Stimulated activated CD8-positive, alpha-beta memory T cell treated with anti-CD3 and anti-CD28 coated beads, Interleukin-4, amount 100 ng/mL, for 24 hours (primary cell): ENCODE measurements at regions not wholly inside any gene's neighbourhood (a gene's known extent, or its start where the extent isn't known, plus 50 kb on each side); places are given as distances from the start of the nearest gene placed in this dataset.
"Not testable (repeated sequence)": the region's sequence is repeated elsewhere in the genome, so short reads cannot be mapped to it uniquely, and the experiment has no call there.

Experiments
- DNase-seq: peaks from one replicate; pipeline ENCODE4 v3.0.0-alpha.2; 2020; ENCODE audit warnings: low read depth

GRCh38 chr10:80751940-80752339, 214.2 kb downstream of the SH2D4B start:
- no peak for DNase-seq

- DNase-seq = no peak
Observed at GRCh38 chr10:80753612-80754011, 215.9 kb downstream of the SH2D4B start.

- DNase-seq = no peak
Observed at GRCh38 chr10:80755893-80756292, 218.2 kb downstream of the SH2D4B start.

- DNase-seq = no peak
Observed at GRCh38 chr10:80759693-80760092, 222.0 kb downstream of the SH2D4B start.

- no peak for DNase-seq
Observed at GRCh38 chr10:80760914-80761371, 223.2 kb downstream of the SH2D4B start.

GRCh38 chr10:80767963-80768362, 230.3 kb downstream of the SH2D4B start:
- DNase-seq = no peak

GRCh38 chr10:80769700-80770160, 232.0 kb downstream of the SH2D4B start:
- DNase-seq = no peak

- no peak for DNase-seq
Observed at GRCh38 chr10:80770239-80770638, 232.5 kb downstream of the SH2D4B start.

GRCh38 chr10:80771285-80771684, 233.6 kb downstream of the SH2D4B start:
- no peak for DNase-seq

- no peak for DNase-seq
Observed at GRCh38 chr10:80771902-80772555, 234.3 kb downstream of the SH2D4B start.

- no peak for DNase-seq
Observed at GRCh38 chr10:80772596-80772995, 234.9 kb downstream of the SH2D4B start.

GRCh38 chr10:80784695-80785094, 247.0 kb downstream of the SH2D4B start:
- no peak for DNase-seq

GRCh38 chr10:80786322-80786721, 248.6 kb downstream of the SH2D4B start:
- no peak for DNase-seq

GRCh38 chr10:80787952-80788351, 250.2 kb downstream of the SH2D4B start:
- no peak for DNase-seq

GRCh38 chr10:80794994-80795393, 257.3 kb downstream of the SH2D4B start:
- no peak for DNase-seq

GRCh38 chr10:80805343-80806020, 267.8 kb downstream of the SH2D4B start:
- DNase-seq = no peak

GRCh38 chr10:80814147-80814652, 276.5 kb downstream of the SH2D4B start:
- no peak for DNase-seq

- no peak for DNase-seq
Observed at GRCh38 chr10:80829151-80829550, 291.4 kb downstream of the SH2D4B start.

- no peak for DNase-seq
Observed at GRCh38 chr10:80829562-80829961, 291.9 kb downstream of the SH2D4B start.

GRCh38 chr10:80832693-80833092, 295.0 kb downstream of the SH2D4B start:
- DNase-seq = not testable (repeated sequence)

GRCh38 chr10:80855348-80855971, 317.8 kb downstream of the SH2D4B start:
- DNase-seq = no peak

- DNase-seq = no peak
Observed at GRCh38 chr10:80856186-80856585, 318.5 kb downstream of the SH2D4B start.

- not testable (repeated sequence) for DNase-seq
Observed at GRCh38 chr10:80859279-80859678, 321.6 kb downstream of the SH2D4B start.
